Mammary epithelial cell (primary cell): ENCODE measurements at regions not wholly inside any gene's neighbourhood (a gene's known extent, or its start where the extent isn't known, plus 50 kb on each side); places are given as distances from the start of the nearest gene placed in this dataset.

ENCODE experiments used
- EZH2 ChIP-seq: IDR thresholded peaks from 2 replicates; pipeline ENCODE4 v1.6.1; 2012; ENCODE audit warnings: low read length, inconsistent platforms, borderline replicate concordance
- TF ChIP-seq, protein P1 (sequence below), 2 donors: IDR thresholded peaks in 1 of 2; conservative IDR thresholded peaks in 1 of 2; 2 replicates each; pipeline ENCODE4 v1.5.1; 2011 to 2012; ENCODE audit warnings: inconsistent platforms in 2 of 2, low read length in 2 of 2, mild to moderate bottlenecking in 2 of 2, control low read depth in 1 of 2, low read depth in 1 of 2; ENCODE audit not compliant: insufficient read depth in 1 of 2; ENCODE audit errors: extremely low read depth in 1 of 2

DNA sequence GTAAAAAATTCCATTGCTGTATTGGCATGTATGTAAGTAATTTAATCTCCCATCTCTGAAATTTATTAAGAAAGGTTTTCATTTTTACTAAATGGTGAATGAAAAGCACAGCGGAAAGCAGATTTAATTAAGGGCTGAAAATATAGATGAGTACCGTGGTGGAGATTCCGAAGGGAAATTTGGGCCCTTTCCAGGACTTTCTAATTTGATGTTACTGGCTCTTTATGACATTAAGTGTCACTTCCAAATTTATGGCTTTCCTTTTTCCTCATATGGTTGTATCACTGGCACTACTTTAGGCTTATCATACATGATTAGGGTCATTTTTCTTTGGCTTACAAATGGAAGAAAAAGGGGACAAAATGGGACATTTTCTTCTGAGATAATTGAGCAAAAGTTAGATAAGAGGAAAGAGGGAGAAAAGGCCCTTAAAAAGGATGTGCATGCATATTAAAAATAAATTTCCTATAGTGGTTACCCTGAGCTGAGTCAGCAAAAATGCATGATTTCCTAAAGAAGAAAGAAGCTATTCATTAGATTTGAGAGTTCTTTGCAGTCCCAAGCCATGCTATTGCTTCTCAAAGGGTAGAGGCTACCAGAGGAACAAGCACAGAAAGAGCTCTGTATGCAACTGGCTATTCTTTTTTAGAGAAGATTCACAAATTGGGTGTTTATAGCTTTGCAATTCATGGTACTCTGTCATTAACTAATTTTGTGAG is 74.9 kb upstream of the CNIH3 start:
- TF ChIP-seq, protein P1, sequence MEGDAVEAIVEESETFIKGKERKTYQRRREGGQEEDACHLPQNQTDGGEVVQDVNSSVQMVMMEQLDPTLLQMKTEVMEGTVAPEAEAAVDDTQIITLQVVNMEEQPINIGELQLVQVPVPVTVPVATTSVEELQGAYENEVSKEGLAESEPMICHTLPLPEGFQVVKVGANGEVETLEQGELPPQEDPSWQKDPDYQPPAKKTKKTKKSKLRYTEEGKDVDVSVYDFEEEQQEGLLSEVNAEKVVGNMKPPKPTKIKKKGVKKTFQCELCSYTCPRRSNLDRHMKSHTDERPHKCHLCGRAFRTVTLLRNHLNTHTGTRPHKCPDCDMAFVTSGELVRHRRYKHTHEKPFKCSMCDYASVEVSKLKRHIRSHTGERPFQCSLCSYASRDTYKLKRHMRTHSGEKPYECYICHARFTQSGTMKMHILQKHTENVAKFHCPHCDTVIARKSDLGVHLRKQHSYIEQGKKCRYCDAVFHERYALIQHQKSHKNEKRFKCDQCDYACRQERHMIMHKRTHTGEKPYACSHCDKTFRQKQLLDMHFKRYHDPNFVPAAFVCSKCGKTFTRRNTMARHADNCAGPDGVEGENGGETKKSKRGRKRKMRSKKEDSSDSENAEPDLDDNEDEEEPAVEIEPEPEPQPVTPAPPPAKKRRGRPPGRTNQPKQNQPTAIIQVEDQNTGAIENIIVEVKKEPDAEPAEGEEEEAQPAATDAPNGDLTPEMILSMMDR (conservative IDR thresholded peaks at IDR 0.05 in 1 of 2, IDR thresholded peaks at IDR 0.05 in 1 of 2; ENCODE audit: extremely low read depth in 1 of 2, insufficient read depth in 1 of 2, low read depth in 1 of 2, low read length in 2 of 2), result no peak
- no peak for TF ChIP-seq EZH2
